Type B pancreatic cell (in vitro differentiated cells): ENCODE measurements at regions not wholly inside any gene's neighbourhood (a gene's known extent, or its start where the extent isn't known, plus 50 kb on each side); places are given as distances from the start of the nearest gene placed in this dataset.

Experiments used
- DNase-seq: peaks from one replicate; pipeline ENCODE4 v3.0.0; 2021; ENCODE audit warnings: mixed read lengths; ENCODE audit not compliant: unreplicated experiment; ENCODE audit errors: extremely low spot score
- H3K27ac Mint-ChIP-seq: 2 replicates; pipeline ENCODE4 v1.8.0; 2021; ENCODE audit warnings: mild to moderate bottlenecking, mixed read lengths
- H3K27me3 Mint-ChIP-seq: 2 replicates; pipeline ENCODE4 v1.8.0; 2021; ENCODE audit warnings: mixed read lengths
- H3K36me3 Mint-ChIP-seq: 2 replicates; pipeline ENCODE4 v1.8.0; 2021; ENCODE audit warnings: mixed read lengths
- H3K4me1 Mint-ChIP-seq: one replicate; pipeline ENCODE4 v1.8.0; 2021; ENCODE audit warnings: mixed read lengths; ENCODE audit not compliant: unreplicated experiment
- H3K4me3 Mint-ChIP-seq: 2 replicates; pipeline ENCODE4 v1.8.0; 2021; ENCODE audit warnings: mild to moderate bottlenecking, mixed read lengths
- H3K9me3 Mint-ChIP-seq: 2 replicates; pipeline ENCODE4 v1.8.0; 2021; ENCODE audit warnings: mixed read lengths
- CTCF ChIP-seq: fragments of 200-600 bp; sonication (generic); conservative IDR thresholded peaks from 2 replicates; pipeline ENCODE4 v1.5.0; 2021; ENCODE audit warnings: antibody characterized with exemption, mild to moderate bottlenecking

DNA sequence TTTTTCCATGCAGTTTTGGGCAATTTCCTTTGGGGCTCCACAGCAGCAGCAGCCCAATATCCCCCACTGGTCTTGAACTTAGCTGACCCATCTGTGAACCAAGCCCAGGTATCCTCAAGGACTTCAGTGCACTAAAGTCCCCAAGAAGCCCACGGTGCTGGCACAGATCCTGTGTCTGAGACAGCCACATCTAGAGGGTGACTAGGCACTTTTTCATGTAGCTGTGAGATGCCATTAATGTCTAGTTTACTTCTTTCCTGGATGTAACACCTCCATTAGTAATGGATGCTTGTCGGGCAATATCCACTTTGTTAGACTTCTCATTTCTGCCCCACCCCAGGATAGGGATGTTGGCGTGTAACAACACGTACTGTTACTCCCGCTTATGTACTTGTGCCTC is 117.9 kb downstream of the GPCPD1 start:
- H3K9me3 Mint-ChIP-seq, result no peaks in the 10 kb centered on the region
- H3K27ac Mint-ChIP-seq, result no peak overlapping the region
- DNase-seq, result no peak
- no peak for TF ChIP-seq CTCF
- no peaks in the 10 kb centered on the region for H3K4me1 Mint-ChIP-seq
- no peaks in the 10 kb centered on the region for H3K36me3 Mint-ChIP-seq
- peaks cover 24% of the 10 kb centered on the region for H3K27me3 Mint-ChIP-seq
- no peak overlapping the region for H3K4me3 Mint-ChIP-seq

DNA sequence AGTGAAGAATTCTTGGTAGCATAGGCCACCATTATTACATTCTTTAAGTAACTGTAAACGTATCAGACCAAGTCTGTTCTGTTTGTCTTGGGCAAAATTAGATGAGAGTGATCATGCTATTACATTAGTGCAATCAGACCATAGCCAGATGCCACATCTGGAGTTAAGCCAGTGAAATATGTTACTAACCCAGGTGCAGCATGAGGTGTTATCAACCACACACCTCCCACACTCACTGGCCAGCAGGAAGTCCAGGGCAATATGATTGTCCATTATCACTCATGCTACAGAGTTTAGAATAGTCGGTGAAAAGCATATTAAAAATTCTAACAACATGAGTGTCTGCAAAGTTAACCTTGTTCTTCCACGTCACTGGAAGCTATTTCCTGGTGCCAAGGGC is 119.4 kb downstream of the GPCPD1 start:
- no peak overlapping the region for H3K4me3 Mint-ChIP-seq
- peaks cover 39% of the 10 kb centered on the region for H3K27me3 Mint-ChIP-seq
- no peaks in the 10 kb centered on the region for H3K36me3 Mint-ChIP-seq
- no peak overlapping the region for H3K27ac Mint-ChIP-seq
- no peaks in the 10 kb centered on the region for H3K4me1 Mint-ChIP-seq
- no peak for DNase-seq
- TF ChIP-seq CTCF, result no peak
- no peaks in the 10 kb centered on the region for H3K9me3 Mint-ChIP-seq

DNA sequence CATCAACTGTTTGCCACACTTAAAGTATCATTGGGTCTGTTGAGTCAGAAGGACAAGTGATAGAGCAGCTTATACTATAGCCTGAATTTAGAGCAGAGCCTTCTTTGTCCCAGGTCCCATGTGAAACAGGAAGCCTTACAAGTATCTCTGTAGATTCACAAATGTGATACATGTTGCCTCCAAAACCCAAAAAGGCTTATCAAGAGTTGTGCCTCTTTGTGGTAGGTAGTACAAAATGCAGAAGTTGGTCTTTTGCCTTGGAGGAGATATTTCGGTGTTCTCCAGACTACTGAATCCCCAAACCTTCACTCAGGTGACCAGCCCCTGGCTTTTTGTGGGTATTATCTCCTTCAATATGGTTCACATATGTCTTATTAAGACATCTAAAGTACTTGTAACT is 121.2 kb downstream of the GPCPD1 start:
- Mint-ChIP-seq H3K27ac (no peak overlapping the region), H3K4me1 (no peaks in the 10 kb centered on the region), H3K4me3 (no peak overlapping the region), H3K36me3 (no peaks in the 10 kb centered on the region), H3K9me3 (no peaks in the 10 kb centered on the region), H3K27me3 (peaks cover 45% of the 10 kb centered on the region)
- no peak for DNase-seq
- TF ChIP-seq CTCF, result no peak

- Mint-ChIP-seq H3K36me3 (no peaks in the 10 kb centered on the region), H3K27me3 (peaks cover 39% of the 10 kb centered on the region)
Measured at GRCh38 chr20:5488823-5489222, 122.0 kb downstream of the GPCPD1 start.

GRCh38 chr20:5486377-5487054 is 124.3 kb downstream of the GPCPD1 start:
- H3K9me3 Mint-ChIP-seq, result no peaks in the 10 kb centered on the region
- H3K4me1 Mint-ChIP-seq, result no peaks in the 10 kb centered on the region
- H3K27ac Mint-ChIP-seq, result no peak overlapping the region
- H3K36me3 Mint-ChIP-seq, result no peaks in the 10 kb centered on the region
- H3K4me3 Mint-ChIP-seq, result no peak overlapping the region
- no peak for DNase-seq
- TF ChIP-seq CTCF, result no peak
- peaks cover 43% of the 10 kb centered on the region for H3K27me3 Mint-ChIP-seq

More at GRCh38 chr20:5488823-5489222, 122.0 kb downstream of the GPCPD1 start:
- no peaks in the 10 kb centered on the region for H3K9me3 Mint-ChIP-seq
- TF ChIP-seq CTCF, result no peak
- no peak overlapping the region for H3K27ac Mint-ChIP-seq
- H3K4me3 Mint-ChIP-seq, result no peak overlapping the region
- DNase-seq, result no peak
- no peaks in the 10 kb centered on the region for H3K4me1 Mint-ChIP-seq

GRCh38 chr20:5484926-5485325 is 125.9 kb downstream of the GPCPD1 start:
- H3K27ac Mint-ChIP-seq, result no peak overlapping the region
- H3K4me3 Mint-ChIP-seq, result no peak overlapping the region
- no peaks in the 10 kb centered on the region for H3K9me3 Mint-ChIP-seq
- H3K36me3 Mint-ChIP-seq, result no peaks in the 10 kb centered on the region
- no peak for DNase-seq
- H3K27me3 Mint-ChIP-seq, result peaks cover 46% of the 10 kb centered on the region
- no peaks in the 10 kb centered on the region for H3K4me1 Mint-ChIP-seq
- TF ChIP-seq CTCF, result no peak
